ENCODE measurements at regions not wholly inside any gene's neighbourhood (a gene's known extent, or its start where the extent isn't known, plus 50 kb on each side); places are given as distances from the start of the nearest gene placed in this dataset.

GRCh38 chr13:78383899-78384298 is 219.5 kb downstream of the POU4F1 start:
- intact Hi-C loops (cut with DNase I): no loop called here
- no peak for DNase-seq (ENCODE audit: low spot score)
- TF ChIP-seq POLR2AphosphoS5 (IDR thresholded peaks at IDR 0.05) (no peak), POLR2A (IDR thresholded peaks at IDR 0.05) (no peak)
- Histone ChIP-seq H3K36me3 (no peaks in the 10 kb centered on the region), H3K4me1 (replicated peaks) (no peaks in the 10 kb centered on the region), H3K27me3 (replicated peaks; ENCODE audit: insufficient read depth) (no peaks in the 10 kb centered on the region), H3K9me3 (no peaks in the 10 kb centered on the region), H3K27ac (no peak overlapping the region), H3K4me3 (no peak overlapping the region)
- WGBS: 80% methylated on average over 1 of the region's 1 CpG

- no peak overlapping the region for H3K4me3 ChIP-seq
- TF ChIP-seq, protein P1, sequence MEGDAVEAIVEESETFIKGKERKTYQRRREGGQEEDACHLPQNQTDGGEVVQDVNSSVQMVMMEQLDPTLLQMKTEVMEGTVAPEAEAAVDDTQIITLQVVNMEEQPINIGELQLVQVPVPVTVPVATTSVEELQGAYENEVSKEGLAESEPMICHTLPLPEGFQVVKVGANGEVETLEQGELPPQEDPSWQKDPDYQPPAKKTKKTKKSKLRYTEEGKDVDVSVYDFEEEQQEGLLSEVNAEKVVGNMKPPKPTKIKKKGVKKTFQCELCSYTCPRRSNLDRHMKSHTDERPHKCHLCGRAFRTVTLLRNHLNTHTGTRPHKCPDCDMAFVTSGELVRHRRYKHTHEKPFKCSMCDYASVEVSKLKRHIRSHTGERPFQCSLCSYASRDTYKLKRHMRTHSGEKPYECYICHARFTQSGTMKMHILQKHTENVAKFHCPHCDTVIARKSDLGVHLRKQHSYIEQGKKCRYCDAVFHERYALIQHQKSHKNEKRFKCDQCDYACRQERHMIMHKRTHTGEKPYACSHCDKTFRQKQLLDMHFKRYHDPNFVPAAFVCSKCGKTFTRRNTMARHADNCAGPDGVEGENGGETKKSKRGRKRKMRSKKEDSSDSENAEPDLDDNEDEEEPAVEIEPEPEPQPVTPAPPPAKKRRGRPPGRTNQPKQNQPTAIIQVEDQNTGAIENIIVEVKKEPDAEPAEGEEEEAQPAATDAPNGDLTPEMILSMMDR (IDR thresholded peaks at IDR 0.05): no peak
- TF ChIP-seq POLR2AphosphoS5 (IDR thresholded peaks at IDR 0.05) (no peak), POLR2A (IDR thresholded peaks at IDR 0.05) (no peak)
- H3K27me3 ChIP-seq (replicated peaks; ENCODE audit: insufficient read depth): no peaks in the 10 kb centered on the region
- no peaks in the 10 kb centered on the region for H3K4me1 ChIP-seq (replicated peaks)
- H3K36me3 ChIP-seq: no peaks in the 10 kb centered on the region
- no peak overlapping the region for H3K27ac ChIP-seq
- no peak for DNase-seq (ENCODE audit: low spot score)
- H3K9me3 ChIP-seq: no peaks in the 10 kb centered on the region
- intact Hi-C loops (cut with DNase I): no loop called here
- WGBS: 78% methylated on average over 7 of the region's 7 CpGs
Measured at GRCh38 chr13:78383071-78383484, 220.3 kb downstream of the POU4F1 start.

GRCh38 chr13:78382491-78382890 is 220.9 kb downstream of the POU4F1 start:
- intact Hi-C loops (cut with DNase I): no loop called here
- no peaks in the 10 kb centered on the region for H3K36me3 ChIP-seq
- TF ChIP-seq POLR2A (IDR thresholded peaks at IDR 0.05): no peak
- TF ChIP-seq, protein P1 (IDR thresholded peaks at IDR 0.05): no peak
- no peak for TF ChIP-seq POLR2AphosphoS5 (IDR thresholded peaks at IDR 0.05)
- H3K9me3 ChIP-seq: no peaks in the 10 kb centered on the region
- H3K4me3 ChIP-seq: no peak overlapping the region
- no peaks in the 10 kb centered on the region for H3K4me1 ChIP-seq (replicated peaks)
- 56% methylated on average over 4 of the region's 4 CpGs for WGBS
- H3K27ac ChIP-seq: no peak overlapping the region
- no peak for DNase-seq (ENCODE audit: low spot score)
- H3K27me3 ChIP-seq (replicated peaks; ENCODE audit: insufficient read depth): no peaks in the 10 kb centered on the region

GRCh38 chr13:78376822-78377221 is 226.5 kb downstream of the POU4F1 start:
- Histone ChIP-seq H3K27ac (no peak overlapping the region), H3K36me3 (no peaks in the 10 kb centered on the region), H3K9me3 (no peaks in the 10 kb centered on the region), H3K4me3 (no peak overlapping the region), H3K4me1 (replicated peaks) (peaks cover 3% of the 10 kb centered on the region), H3K27me3 (replicated peaks; ENCODE audit: insufficient read depth) (no peaks in the 10 kb centered on the region)
- intact Hi-C loops (cut with DNase I): no loop called here
- 69% methylated on average over 4 of the region's 4 CpGs for WGBS
- no peak for DNase-seq (ENCODE audit: low spot score)
- TF ChIP-seq, protein P1 (IDR thresholded peaks at IDR 0.05): no peak
- TF ChIP-seq POLR2AphosphoS5 (IDR thresholded peaks at IDR 0.05): no peak
- TF ChIP-seq POLR2A (IDR thresholded peaks at IDR 0.05): no peak

DNA sequence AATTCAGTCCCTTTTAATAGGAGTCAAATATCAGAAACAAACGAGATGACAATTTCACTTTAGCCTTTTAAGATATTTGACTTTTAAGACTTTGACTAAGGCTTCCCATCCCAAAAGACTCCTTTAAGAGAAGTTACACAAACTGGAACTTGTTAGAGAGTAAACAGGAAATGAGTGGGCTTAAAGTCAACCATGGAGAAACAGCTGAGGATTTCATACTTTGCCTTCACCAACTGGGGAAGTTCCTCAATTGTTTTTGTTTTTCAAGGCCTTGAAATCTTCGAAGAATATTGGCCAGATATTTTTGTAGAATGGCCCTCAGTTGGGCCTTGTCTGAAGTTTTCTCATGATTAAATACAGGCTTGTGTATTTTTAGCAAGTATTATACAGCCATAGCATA is 227.3 kb downstream of the POU4F1 start:
- Histone ChIP-seq H3K36me3 (no peaks in the 10 kb centered on the region), H3K4me1 (replicated peaks) (peaks cover 3% of the 10 kb centered on the region), H3K9me3 (no peaks in the 10 kb centered on the region), H3K27me3 (replicated peaks; ENCODE audit: insufficient read depth) (no peaks in the 10 kb centered on the region), H3K4me3 (no peak overlapping the region), H3K27ac (no peak overlapping the region)
- WGBS: 48% methylated on average over 2 of the region's 2 CpGs
- TF ChIP-seq, protein P1 (IDR thresholded peaks at IDR 0.05): no peak
- TF ChIP-seq POLR2A (IDR thresholded peaks at IDR 0.05) (no peak), POLR2AphosphoS5 (IDR thresholded peaks at IDR 0.05) (no peak)
- intact Hi-C loops (cut with DNase I): no loop called here
- DNase-seq (ENCODE audit: low spot score): no peak

Data from prostate gland (tissue), 2 donors.